IPS-11a (cell line): ENCODE measurements at regions not wholly inside any gene's neighbourhood (a gene's known extent, or its start where the extent isn't known, plus 50 kb on each side); places are given as distances from the start of the nearest gene placed in this dataset.
A peak's percentile ranks its signal among the peaks of the same experiment; 100 is the strongest.
"Not testable (repeated sequence)": the region's sequence is repeated elsewhere in the genome, so short reads cannot be mapped to it uniquely, and the experiment has no call there.

Source experiments
- H3K4me3 ChIP-seq: one replicate; pipeline ENCODE4 v1.5.1; 2013; ENCODE audit warnings: low read depth, low read length, control low read depth

GRCh38 chr6:27854421-27854820, 57.8 kb downstream of the OR2B2 start:
- no peak overlapping the region for H3K4me3 ChIP-seq

GRCh38 chr6:27851440-27851839, 60.8 kb downstream of the OR2B2 start:
- no peak overlapping the region for H3K4me3 ChIP-seq

GRCh38 chr6:27849001-27849400, 63.2 kb downstream of the OR2B2 start:
- not testable (repeated sequence) for H3K4me3 ChIP-seq

DNA sequence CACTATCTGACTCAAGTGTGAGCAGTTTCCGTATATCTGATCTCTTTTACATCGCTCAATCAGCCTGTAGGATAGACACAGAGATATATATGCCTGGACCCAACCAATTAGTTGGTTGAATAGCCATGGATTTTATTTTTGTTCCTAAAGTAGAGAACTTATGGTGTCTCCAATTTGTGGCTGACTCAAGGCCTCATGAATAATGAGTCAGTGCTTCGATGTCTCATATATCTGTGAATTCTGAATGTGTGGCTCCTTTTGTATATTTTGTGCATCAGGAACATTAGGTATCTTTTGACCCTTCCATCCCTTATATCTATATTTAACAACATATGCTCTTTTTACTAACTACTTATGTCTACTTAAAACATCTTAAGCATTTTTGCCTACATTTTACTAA, 64.5 kb downstream of the OR2B2 start:
- H3K4me3 ChIP-seq = no peak overlapping the region

DNA sequence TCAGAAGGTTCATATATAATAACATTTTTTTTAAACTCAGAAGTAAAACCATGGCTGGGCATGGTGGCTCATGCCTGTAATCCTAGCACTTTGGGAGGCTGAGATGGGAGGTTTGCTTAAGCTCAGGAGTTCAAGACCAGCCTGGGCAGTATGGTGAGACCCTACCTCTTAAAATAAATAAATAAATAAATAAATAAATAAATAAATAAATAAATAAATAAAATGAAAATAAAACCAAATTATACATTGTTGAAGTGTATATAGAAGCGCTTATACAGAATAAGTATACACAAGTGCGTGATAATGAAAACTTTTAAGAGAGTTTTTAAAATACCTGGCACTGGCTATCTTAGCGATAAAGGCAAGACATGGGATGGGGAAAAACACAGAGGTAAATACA, 71.6 kb downstream of the OR2B2 start:
- H3K4me3 ChIP-seq = no peak overlapping the region

- peak overlapping the region; percentile 93 for H3K4me3 ChIP-seq
Measured at GRCh38 chr6:27839626-27840475, 72.3 kb downstream of the OR2B2 start.

DNA sequence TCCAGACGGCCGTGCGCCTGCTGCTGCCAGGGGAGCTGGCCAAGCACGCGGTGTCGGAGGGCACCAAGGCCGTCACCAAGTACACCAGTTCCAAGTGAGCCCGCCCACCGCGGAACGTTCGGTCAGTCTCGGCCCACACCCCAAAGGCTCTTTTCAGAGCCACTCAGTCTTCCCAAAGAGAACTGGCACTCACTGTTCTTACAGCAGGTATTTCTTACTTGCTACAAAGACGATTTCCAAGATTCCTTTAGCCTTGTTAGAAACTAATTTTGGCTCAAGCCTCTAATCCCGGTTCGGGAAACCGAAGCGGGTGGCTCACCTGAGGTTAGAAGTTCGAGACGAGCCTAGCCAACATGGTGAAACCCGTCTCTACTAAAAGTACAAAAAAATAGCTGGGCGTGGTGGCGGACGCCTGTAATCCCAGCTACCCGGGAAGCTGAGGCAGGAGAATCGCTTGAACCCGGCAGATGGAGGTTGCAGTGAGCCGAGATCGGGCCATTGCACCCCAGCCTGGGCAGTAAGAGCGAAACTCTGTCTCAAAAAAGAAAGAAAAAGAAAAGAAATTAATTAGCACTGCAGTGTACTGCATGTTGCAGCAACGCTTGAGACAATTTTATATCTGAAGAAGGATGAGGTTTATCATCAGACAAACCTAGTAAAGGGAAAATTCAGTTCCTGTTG, 73.1 kb downstream of the OR2B2 start:
- peak overlapping the region; percentile 93 for H3K4me3 ChIP-seq

- H3K4me3 ChIP-seq = peak overlapping the region; percentile 93
Measured at GRCh38 chr6:27838058-27838944, 73.9 kb downstream of the OR2B2 start.

- H3K4me3 ChIP-seq = peak overlapping the region; percentile 93
Measured at GRCh38 chr6:27837625-27838057, 74.6 kb downstream of the OR2B2 start.

GRCh38 chr6:27836783-27837624, 75.2 kb downstream of the OR2B2 start:
- peak overlapping the region; percentile 93 for H3K4me3 ChIP-seq

DNA sequence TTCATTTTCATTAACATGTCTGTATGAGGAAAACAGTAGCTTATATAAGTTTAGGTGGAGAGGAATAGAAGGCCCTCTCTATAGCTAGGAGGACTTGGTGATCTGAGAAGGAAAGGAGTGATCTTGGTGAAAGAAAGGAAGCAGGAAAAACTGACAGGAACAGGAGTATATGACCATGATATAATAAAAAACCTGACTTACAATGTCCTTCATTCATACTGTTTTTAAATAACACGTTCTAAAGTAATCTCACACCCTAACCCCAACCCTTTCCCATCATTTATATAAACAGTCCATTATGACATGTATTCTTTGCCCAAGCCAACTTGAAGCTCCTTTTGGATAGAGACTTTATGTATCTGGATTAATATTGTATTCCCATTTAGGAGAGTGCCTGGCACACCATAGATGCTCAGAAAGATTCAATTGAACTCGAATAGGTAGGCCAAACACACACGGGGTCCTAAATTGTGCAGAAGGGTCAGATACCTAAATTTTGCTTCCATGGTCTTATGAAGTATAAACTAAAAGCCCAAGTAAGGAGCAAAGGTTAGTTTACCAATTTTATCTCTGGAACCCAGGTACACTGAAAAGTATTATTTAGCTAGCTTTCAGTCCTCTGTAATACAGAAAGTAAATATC, 75.9 kb downstream of the OR2B2 start:
- peak overlapping the region; percentile 93 for H3K4me3 ChIP-seq

GRCh38 chr6:27834879-27835549, 77.2 kb downstream of the OR2B2 start:
- no peak overlapping the region for H3K4me3 ChIP-seq

DNA sequence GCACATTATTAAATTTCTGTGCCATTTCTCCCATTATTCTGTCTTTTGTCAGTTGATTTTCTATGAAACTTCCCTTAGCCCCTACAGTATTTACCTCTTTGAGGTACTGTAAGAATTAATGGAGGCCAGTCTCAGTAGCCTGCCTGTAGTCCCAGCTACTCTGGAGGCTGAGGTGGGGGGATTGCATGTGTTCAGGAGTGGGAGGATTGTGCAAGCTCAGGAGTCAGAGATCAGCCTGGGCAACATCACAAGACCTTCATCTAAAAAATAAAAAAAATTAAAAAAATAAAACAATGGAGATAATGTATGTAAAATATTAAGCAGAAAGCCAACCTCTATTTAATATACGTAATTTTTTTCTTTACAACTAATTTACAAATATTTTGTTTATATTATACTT, 77.8 kb downstream of the OR2B2 start:
- no peak overlapping the region for H3K4me3 ChIP-seq

DNA sequence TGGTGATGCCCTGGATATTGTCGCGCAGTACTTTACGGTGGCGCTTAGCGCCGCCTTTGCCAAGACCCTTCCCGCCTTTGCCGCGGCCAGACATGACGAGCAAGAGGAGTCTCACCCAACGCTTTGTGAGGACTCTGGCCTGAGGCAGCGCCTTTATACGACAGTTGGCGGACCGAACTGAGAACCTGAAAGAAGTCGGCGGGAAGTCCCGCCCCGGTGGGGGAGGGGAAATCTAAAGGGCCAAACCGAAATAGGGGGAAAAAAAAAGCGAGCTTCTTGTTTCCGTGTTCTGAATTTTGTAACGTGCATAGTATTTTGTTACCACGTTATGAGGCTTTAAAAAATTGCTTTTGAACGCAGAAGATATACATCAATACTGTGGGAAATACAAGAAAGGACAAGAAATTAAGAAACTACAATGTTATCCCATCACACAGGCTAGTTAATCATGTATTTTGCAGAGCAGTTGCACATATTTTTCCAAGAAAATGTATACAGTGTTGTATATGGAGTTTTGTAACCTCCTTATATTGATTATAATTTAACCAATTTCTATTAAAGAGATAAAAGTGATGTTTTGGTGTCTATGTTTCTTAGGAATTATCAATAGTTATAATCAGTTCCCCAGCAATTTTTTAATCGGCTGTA, 80.6 kb downstream of the OR2B2 start:
- H3K4me3 ChIP-seq = not testable (repeated sequence)

- H3K4me3 ChIP-seq = peak overlapping the region; percentile 94
Measured at GRCh38 chr6:27830600-27831433, 81.4 kb downstream of the OR2B2 start.

- H3K4me3 ChIP-seq = peak overlapping the region; percentile 94
Measured at GRCh38 chr6:27830212-27830599, 82.0 kb downstream of the OR2B2 start.

DNA sequence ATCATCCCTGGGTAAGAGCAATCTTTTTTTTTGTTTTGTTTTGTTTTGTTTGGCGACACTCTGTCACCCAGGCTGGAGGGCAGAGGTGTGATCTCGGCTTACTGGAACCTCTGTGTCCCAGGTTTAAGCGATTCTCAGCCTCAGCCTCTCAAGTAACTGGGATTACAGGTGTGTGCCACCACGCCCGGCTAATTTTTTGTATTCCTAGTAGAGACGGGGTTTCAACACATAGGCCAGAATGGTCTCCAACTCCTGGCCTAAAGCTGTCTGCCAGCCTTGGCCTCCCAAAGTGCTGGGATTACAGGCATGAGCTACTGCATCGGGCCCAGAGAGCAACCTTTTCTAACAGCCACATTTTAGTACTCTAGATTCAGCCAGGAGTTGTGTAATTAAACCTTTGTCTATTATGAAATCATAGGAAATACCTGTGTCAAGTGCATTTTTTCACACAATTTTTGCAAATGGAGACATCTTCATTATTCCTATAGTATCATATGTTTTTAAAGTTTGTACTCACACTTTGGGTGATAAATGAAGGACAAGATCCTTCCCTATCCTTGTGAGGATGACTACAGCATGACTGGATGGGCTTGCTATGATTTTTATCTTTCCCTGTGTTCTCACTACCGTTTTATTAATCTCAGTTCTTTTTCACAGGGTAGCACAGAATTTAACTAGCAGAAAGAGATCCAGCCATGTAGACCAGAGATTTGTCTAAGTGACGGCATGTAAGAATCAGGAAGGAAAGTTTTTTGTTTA, 82.6 kb downstream of the OR2B2 start:
- peak overlapping the region; percentile 94 for H3K4me3 ChIP-seq
